ENCODE measurements at regions not wholly inside any gene's neighbourhood (a gene's known extent, or its start where the extent isn't known, plus 50 kb on each side); places are given as distances from the start of the nearest gene placed in this dataset.
A peak's percentile ranks its signal among the peaks of the same experiment; 100 is the strongest.

GRCh38 chr12:107332743-107333142, 239.4 kb upstream of the CRY1 start:
- no peak overlapping the region for H3K27ac ChIP-seq (ENCODE audit: low read length)
- H3K9me2 ChIP-seq (replicated peaks; ENCODE audit: low read length) = no peaks in the 10 kb centered on the region
- H3K79me2 ChIP-seq (ENCODE audit: low read length) = peaks cover 38% of the 10 kb centered on the region
- intact Hi-C loops (cut with micrococcal nuclease) = no loop called here
- H3K4me1 ChIP-seq (ENCODE audit: insufficient read depth, low read length) = peaks cover 50% of the 10 kb centered on the region
- no peaks in the 10 kb centered on the region for H3K9me3 ChIP-seq (ENCODE audit: low read length)
- TF ChIP-seq EZH2phosphoT487 (IDR thresholded peaks at IDR 0.05; ENCODE audit: borderline replicate concordance, low read length) = no peak
- TF ChIP-seq CTCF (conservative IDR thresholded peaks at IDR 0.05; ENCODE audit: low read depth, low read length) = no peak
- TF ChIP-seq EZH2 (IDR thresholded peaks at IDR 0.05; ENCODE audit: low read length, unreplicated experiment) = no peak
- no TSS peak for BruUV-seq (replicated peaks)
- H3K4me3 ChIP-seq (ENCODE audit: low read length) = no peak overlapping the region
- no peaks in the 10 kb centered on the region for H4K20me1 ChIP-seq (ENCODE audit: low read length)
- H3K4me2 ChIP-seq (ENCODE audit: low read length) = no peak overlapping the region
- ATAC-seq = no peak
- H3K36me3 ChIP-seq (ENCODE audit: low read depth, low read length) = no peaks in the 10 kb centered on the region
- POLR2A ChIA-PET (ENCODE audit: unreplicated experiment) = no interaction called here
- no peak overlapping the region for H2AFZ ChIP-seq (ENCODE audit: low read length)
- H3K27me3 ChIP-seq (ENCODE audit: low read length) = no peaks in the 10 kb centered on the region
- no peak overlapping the region for H3K9ac ChIP-seq (ENCODE audit: low read length)
- DNase-seq = no peak
- H3F3A ChIP-seq (ENCODE audit: low read length, unreplicated experiment) = no peaks in the 10 kb centered on the region
- CTCF ChIA-PET = no interaction called here

- intact Hi-C loops (cut with micrococcal nuclease) = no loop called here
- no peak for DNase-seq
- Histone ChIP-seq H3K4me3 (ENCODE audit: low read length) (no peak overlapping the region), H3K79me2 (ENCODE audit: low read length) (peaks cover 26% of the 10 kb centered on the region), H3K36me3 (ENCODE audit: low read depth, low read length) (no peaks in the 10 kb centered on the region), H3K9me3 (ENCODE audit: low read length) (no peaks in the 10 kb centered on the region), H3K27ac (ENCODE audit: low read length) (peak overlapping the region; percentile 86), H3K9me2 (replicated peaks; ENCODE audit: low read length) (no peaks in the 10 kb centered on the region), H3K4me1 (ENCODE audit: insufficient read depth, low read length) (peaks cover 24% of the 10 kb centered on the region), H2AFZ (ENCODE audit: low read length) (no peak overlapping the region), H3K4me2 (ENCODE audit: low read length) (no peak overlapping the region), H3K27me3 (ENCODE audit: low read length) (no peaks in the 10 kb centered on the region), H3F3A (ENCODE audit: low read length, unreplicated experiment) (no peaks in the 10 kb centered on the region), H3K9ac (ENCODE audit: low read length) (no peak overlapping the region), H4K20me1 (ENCODE audit: low read length) (no peaks in the 10 kb centered on the region)
- no peak for ATAC-seq
- ChIA-PET CTCF (no interaction called here), POLR2A (ENCODE audit: unreplicated experiment) (no interaction called here)
- TF ChIP-seq CTCF (conservative IDR thresholded peaks at IDR 0.05; ENCODE audit: low read depth, low read length) = no peak
- no peak for TF ChIP-seq EZH2 (IDR thresholded peaks at IDR 0.05; ENCODE audit: low read length, unreplicated experiment)
- no peak for TF ChIP-seq EZH2phosphoT487 (IDR thresholded peaks at IDR 0.05; ENCODE audit: borderline replicate concordance, low read length)
- BruUV-seq (replicated peaks) = no TSS peak
Observed at GRCh38 chr12:107335802-107336570, 242.6 kb upstream of the CRY1 start.

GRCh38 chr12:107336695-107337094, 243.3 kb upstream of the CRY1 start:
- Histone ChIP-seq H3K4me1 (ENCODE audit: insufficient read depth, low read length) (peaks cover 19% of the 10 kb centered on the region), H3K27ac (ENCODE audit: low read length) (peak overlapping the region; percentile 86), H2AFZ (ENCODE audit: low read length) (no peak overlapping the region), H4K20me1 (ENCODE audit: low read length) (no peaks in the 10 kb centered on the region), H3K79me2 (ENCODE audit: low read length) (peaks cover 24% of the 10 kb centered on the region), H3K36me3 (ENCODE audit: low read depth, low read length) (no peaks in the 10 kb centered on the region), H3K9ac (ENCODE audit: low read length) (peak overlapping the region; percentile 48), H3K4me2 (ENCODE audit: low read length) (peak overlapping the region; percentile 16), H3K9me3 (ENCODE audit: low read length) (no peaks in the 10 kb centered on the region), H3K4me3 (ENCODE audit: low read length) (no peak overlapping the region), H3K9me2 (replicated peaks; ENCODE audit: low read length) (no peaks in the 10 kb centered on the region), H3F3A (ENCODE audit: low read length, unreplicated experiment) (no peaks in the 10 kb centered on the region), H3K27me3 (ENCODE audit: low read length) (no peaks in the 10 kb centered on the region)
- no TSS peak for BruUV-seq (replicated peaks)
- TF ChIP-seq CTCF (conservative IDR thresholded peaks at IDR 0.05; ENCODE audit: low read depth, low read length) (no peak), EZH2 (IDR thresholded peaks at IDR 0.05; ENCODE audit: low read length, unreplicated experiment) (no peak), EZH2phosphoT487 (IDR thresholded peaks at IDR 0.05; ENCODE audit: borderline replicate concordance, low read length) (no peak)
- intact Hi-C loops (cut with micrococcal nuclease) = no loop called here
- no peak for DNase-seq
- ChIA-PET CTCF (no interaction called here), POLR2A (ENCODE audit: unreplicated experiment) (no interaction called here)
- no peak for ATAC-seq

Data from PC-3 (cell line).